Fibroblast of the aortic adventitia (primary cell): ENCODE measurements at regions not wholly inside any gene's neighbourhood (a gene's known extent, or its start where the extent isn't known, plus 50 kb on each side); places are given as distances from the start of the nearest gene placed in this dataset.

Experiments used
- DNase-seq: peaks from one replicate; pipeline ENCODE4 v3.0.0-alpha.2; 2010; ENCODE audit warnings: low read depth
- H3K4me3 ChIP-seq: 2 replicates; pipeline ENCODE4 v1.5.1; 2011; ENCODE audit warnings: low read depth, mild to moderate bottlenecking, control low read depth, low read length, moderate library complexity
- CTCF ChIP-seq: IDR thresholded peaks from 2 replicates; pipeline ENCODE4 v1.5.1; 2011; ENCODE audit warnings: mild to moderate bottlenecking, low read length, control low read depth, inconsistent platforms; ENCODE audit not compliant: insufficient read depth

GRCh38 chr3:87425056-87425455 lies 148.7 kb upstream of the POU1F1 start:
- no peak overlapping the region for H3K4me3 ChIP-seq
- TF ChIP-seq CTCF, result no peak
- no peak for DNase-seq

- DNase-seq, result no peak
- H3K4me3 ChIP-seq, result no peak overlapping the region
- TF ChIP-seq CTCF, result no peak
Measured at GRCh38 chr3:87423336-87423735, 147.0 kb upstream of the POU1F1 start.

- no peak for TF ChIP-seq CTCF
- H3K4me3 ChIP-seq, result no peak overlapping the region
- no peak for DNase-seq
Measured at GRCh38 chr3:87422333-87422732, 145.9 kb upstream of the POU1F1 start.

GRCh38 chr3:87420171-87420570 lies 143.8 kb upstream of the POU1F1 start:
- no peak for TF ChIP-seq CTCF
- no peak overlapping the region for H3K4me3 ChIP-seq
- peak; percentile 54 for DNase-seq

GRCh38 chr3:87414271-87414670 lies 137.9 kb upstream of the POU1F1 start:
- no peak overlapping the region for H3K4me3 ChIP-seq
- no peak for DNase-seq
- no peak for TF ChIP-seq CTCF

GRCh38 chr3:87413814-87414213 lies 137.4 kb upstream of the POU1F1 start:
- no peak for TF ChIP-seq CTCF
- no peak overlapping the region for H3K4me3 ChIP-seq
- DNase-seq, result peak; percentile 28

- TF ChIP-seq CTCF, result no peak
- no peak overlapping the region for H3K4me3 ChIP-seq
- DNase-seq, result no peak
Measured at GRCh38 chr3:87410110-87410509, 133.7 kb upstream of the POU1F1 start.
